ENCODE measurements at regions not wholly inside any gene's neighbourhood (a gene's known extent, or its start where the extent isn't known, plus 50 kb on each side); places are given as distances from the start of the nearest gene placed in this dataset.

GRCh38 chr2:220512419-220512818 lies 885.0 kb downstream of the SLC4A3 start:
- no peak for DNase-seq

GRCh38 chr2:220513573-220514288 lies 886.3 kb downstream of the SLC4A3 start:
- no peak for DNase-seq

GRCh38 chr2:220521551-220521950 lies 894.1 kb downstream of the SLC4A3 start:
- DNase-seq, result no peak

GRCh38 chr2:220528180-220528675 lies 900.8 kb downstream of the SLC4A3 start:
- no peak for DNase-seq

GRCh38 chr2:220531216-220531615 lies 903.8 kb downstream of the SLC4A3 start:
- no peak for DNase-seq

GRCh38 chr2:220533485-220533884 lies 906.1 kb downstream of the SLC4A3 start:
- DNase-seq, result no peak

- DNase-seq, result no peak
Observed at GRCh38 chr2:220539481-220539880, 912.1 kb downstream of the SLC4A3 start.

GRCh38 chr2:220544049-220544448 lies 916.6 kb downstream of the SLC4A3 start:
- no peak for DNase-seq

GRCh38 chr2:220550995-220551700 lies 923.7 kb downstream of the SLC4A3 start:
- no peak for DNase-seq

GRCh38 chr2:220552790-220553535 lies 925.5 kb downstream of the SLC4A3 start:
- DNase-seq, result no peak

GRCh38 chr2:220555961-220556630 lies 928.7 kb downstream of the SLC4A3 start:
- DNase-seq, result no peak

GRCh38 chr2:220556658-220557057 lies 929.2 kb downstream of the SLC4A3 start:
- DNase-seq, result no peak

- DNase-seq, result no peak
Observed at GRCh38 chr2:220560192-220560591, 932.8 kb downstream of the SLC4A3 start.

GRCh38 chr2:220562375-220563140 lies 935.1 kb downstream of the SLC4A3 start:
- no peak for DNase-seq

GRCh38 chr2:220568296-220568695 lies 940.9 kb downstream of the SLC4A3 start:
- no peak for DNase-seq

- DNase-seq, result no peak
Observed at GRCh38 chr2:220569112-220569897, 941.9 kb downstream of the SLC4A3 start.

GRCh38 chr2:220572385-220572784 lies 945.0 kb downstream of the SLC4A3 start:
- DNase-seq, result no peak

GRCh38 chr2:220574038-220574437 lies 946.6 kb downstream of the SLC4A3 start:
- no peak for DNase-seq

- DNase-seq, result no peak
Observed at GRCh38 chr2:220575963-220576362, 948.5 kb downstream of the SLC4A3 start.

- no peak for DNase-seq
Observed at GRCh38 chr2:220579452-220579851, 952.0 kb downstream of the SLC4A3 start.

GRCh38 chr2:220580113-220580512 lies 952.7 kb downstream of the SLC4A3 start:
- DNase-seq, result no peak

Data from stimulated activated CD4-positive, alpha-beta T cell treated with anti-CD3 and anti-CD28 coated beads, Interleukin-12 subunit alpha, Interleukin-12 subunit beta, amount 100 ng/mL, for 4 hours (primary cell).